SK-N-SH treated with all-trans-retinoic acid at 6 μM for 48 hours (cell line): ENCODE measurements at regions not wholly inside any gene's neighbourhood (a gene's known extent, or its start where the extent isn't known, plus 50 kb on each side); places are given as distances from the start of the nearest gene placed in this dataset.

Experiments
- CSDC2 ChIP-seq: fragments of 250-450 bp; sonication (Bioruptor Pico); IDR thresholded peaks from 2 replicates; pipeline ENCODE4 v1.5.0; 2020; ENCODE audit warnings: mild to moderate bottlenecking, moderate library complexity
- ISL1 ChIP-seq: fragments of 250-450 bp; sonication (Bioruptor Pico); IDR thresholded peaks from 2 replicates; pipeline ENCODE4 v2.1.2; 2022; ENCODE audit warnings: mild to moderate bottlenecking, moderate library complexity
- PATZ1 ChIP-seq: fragments of 250-450 bp; sonication (Bioruptor Pico); IDR thresholded peaks from 2 replicates; pipeline ENCODE4 v1.8.0; 2020; ENCODE audit warnings: mild to moderate bottlenecking, moderate library complexity, borderline replicate concordance
- SNAI2 ChIP-seq: fragments of 250-450 bp; sonication (Bioruptor Pico); IDR thresholded peaks from 2 replicates; pipeline ENCODE4 v1.5.0; 2020; ENCODE audit warnings: mild to moderate bottlenecking, moderate library complexity

- TF ChIP-seq PATZ1 (no peak), SNAI2 (CRISPR knock-in tag) (no peak), CSDC2 (no peak), ISL1 (no peak)
Measured at GRCh38 chr2:139949242-139949972, 1169.2 kb upstream of the NXPH2 start.
